ENCODE measurements at regions not wholly inside any gene's neighbourhood (a gene's known extent, or its start where the extent isn't known, plus 50 kb on each side); places are given as distances from the start of the nearest gene placed in this dataset.

GRCh38 chr13:78780708-78781107 is 121.8 kb upstream of the OBI1 start:
- no peak for DNase-seq (ENCODE audit: low read depth)

- no peak for DNase-seq (ENCODE audit: low read depth)
Measured at GRCh38 chr13:78779608-78780007, 120.7 kb upstream of the OBI1 start.

- DNase-seq (ENCODE audit: low read depth) = no peak
Measured at GRCh38 chr13:78777976-78778375, 119.0 kb upstream of the OBI1 start.

GRCh38 chr13:78777396-78777795 is 118.4 kb upstream of the OBI1 start:
- DNase-seq (ENCODE audit: low read depth) = no peak

- no peak for DNase-seq (ENCODE audit: low read depth)
Measured at GRCh38 chr13:78772933-78773332, 114.0 kb upstream of the OBI1 start.

GRCh38 chr13:78770601-78771000 is 111.6 kb upstream of the OBI1 start:
- DNase-seq (ENCODE audit: low read depth) = no peak

GRCh38 chr13:78768950-78769349 is 110.0 kb upstream of the OBI1 start:
- no peak for DNase-seq (ENCODE audit: low read depth)

- no peak for DNase-seq (ENCODE audit: low read depth)
Measured at GRCh38 chr13:78764665-78765064, 105.7 kb upstream of the OBI1 start.

GRCh38 chr13:78762825-78763224 is 103.9 kb upstream of the OBI1 start:
- DNase-seq (ENCODE audit: low read depth) = no peak

- no peak for DNase-seq (ENCODE audit: low read depth)
Measured at GRCh38 chr13:78759704-78760103, 100.7 kb upstream of the OBI1 start.

GRCh38 chr13:78758549-78758948 is 99.6 kb upstream of the OBI1 start:
- no peak for DNase-seq (ENCODE audit: low read depth)

- no peak for DNase-seq (ENCODE audit: low read depth)
Measured at GRCh38 chr13:78753435-78753834, 94.5 kb upstream of the OBI1 start.

GRCh38 chr13:78750735-78751134 is 91.8 kb upstream of the OBI1 start:
- DNase-seq (ENCODE audit: low read depth) = no peak

GRCh38 chr13:78743973-78744372 is 85.0 kb upstream of the OBI1 start:
- no peak for DNase-seq (ENCODE audit: low read depth)

- DNase-seq (ENCODE audit: low read depth) = no peak
Measured at GRCh38 chr13:78742659-78743058, 83.7 kb upstream of the OBI1 start.

GRCh38 chr13:78736142-78736541 is 77.2 kb upstream of the OBI1 start:
- DNase-seq (ENCODE audit: low read depth) = no peak

GRCh38 chr13:78732445-78733017 is 73.6 kb upstream of the OBI1 start:
- no peak for DNase-seq (ENCODE audit: low read depth)

- DNase-seq (ENCODE audit: low read depth) = no peak
Measured at GRCh38 chr13:78722700-78723099, 63.7 kb upstream of the OBI1 start.

- no peak for DNase-seq (ENCODE audit: low read depth)
Measured at GRCh38 chr13:78719367-78719766, 60.4 kb upstream of the OBI1 start.

GRCh38 chr13:78714717-78715116 is 55.8 kb upstream of the OBI1 start:
- no peak for DNase-seq (ENCODE audit: low read depth)

GRCh38 chr13:78712831-78713230 is 53.9 kb upstream of the OBI1 start:
- no peak for DNase-seq (ENCODE audit: low read depth)

- DNase-seq (ENCODE audit: low read depth) = no peak
Measured at GRCh38 chr13:78709028-78709427, 50.1 kb upstream of the OBI1 start.

Data from EH (cell line).